Gastrocnemius medialis (tissue), 4 donors: ENCODE measurements at regions not wholly inside any gene's neighbourhood (a gene's known extent, or its start where the extent isn't known, plus 50 kb on each side); places are given as distances from the start of the nearest gene placed in this dataset.
A peak's percentile ranks its signal among the peaks of the same experiment; 100 is the strongest.

ENCODE experiments used
- POLR2A ChIP-seq, 2 donors: fragments of 450-650 bp; IDR thresholded peaks; one replicate each; pipeline ENCODE4 v1.6.1; 2017; ENCODE audit warnings: antibody characterized with exemption in 2 of 2, mild to moderate bottlenecking in 2 of 2, moderate library complexity in 2 of 2
- TF ChIP-seq, protein P1 (sequence below), 5 experiments: fragments of 450-650 bp in 3 of 5; fragments of 200-600 bp in 2 of 5; sonication (generic) in 2 of 5; IDR thresholded peaks in 4 of 5; conservative IDR thresholded peaks in 1 of 5; 1 replicate in 4 of 5; 2 replicates in 1 of 5; pipeline ENCODE4 v1.5.1; 2016 to 2019; ENCODE audit warnings: antibody characterized with exemption in 5 of 5, mild to moderate bottlenecking in 3 of 5, moderate library complexity in 3 of 5

DNA sequence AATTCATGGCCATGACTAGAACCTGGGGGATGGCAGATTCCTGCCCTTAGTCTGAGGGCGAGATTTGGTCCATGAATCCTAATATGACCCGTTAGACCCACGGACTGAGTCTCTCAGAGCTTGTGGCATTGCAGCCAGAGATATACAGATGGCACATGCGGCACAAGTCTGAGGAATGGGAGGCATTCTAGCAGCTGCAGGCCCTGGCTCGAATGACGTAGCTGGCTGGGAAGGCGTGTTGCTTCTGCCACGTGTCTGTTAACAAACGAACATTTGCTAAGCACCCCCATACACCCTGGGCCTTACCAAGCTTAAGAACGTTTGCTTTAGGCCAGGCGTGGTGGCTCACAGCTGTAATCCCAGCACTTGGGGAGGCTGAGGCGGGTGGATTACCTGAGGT lies 68.0 kb downstream of the CD164 start:
- TF ChIP-seq, protein P1, sequence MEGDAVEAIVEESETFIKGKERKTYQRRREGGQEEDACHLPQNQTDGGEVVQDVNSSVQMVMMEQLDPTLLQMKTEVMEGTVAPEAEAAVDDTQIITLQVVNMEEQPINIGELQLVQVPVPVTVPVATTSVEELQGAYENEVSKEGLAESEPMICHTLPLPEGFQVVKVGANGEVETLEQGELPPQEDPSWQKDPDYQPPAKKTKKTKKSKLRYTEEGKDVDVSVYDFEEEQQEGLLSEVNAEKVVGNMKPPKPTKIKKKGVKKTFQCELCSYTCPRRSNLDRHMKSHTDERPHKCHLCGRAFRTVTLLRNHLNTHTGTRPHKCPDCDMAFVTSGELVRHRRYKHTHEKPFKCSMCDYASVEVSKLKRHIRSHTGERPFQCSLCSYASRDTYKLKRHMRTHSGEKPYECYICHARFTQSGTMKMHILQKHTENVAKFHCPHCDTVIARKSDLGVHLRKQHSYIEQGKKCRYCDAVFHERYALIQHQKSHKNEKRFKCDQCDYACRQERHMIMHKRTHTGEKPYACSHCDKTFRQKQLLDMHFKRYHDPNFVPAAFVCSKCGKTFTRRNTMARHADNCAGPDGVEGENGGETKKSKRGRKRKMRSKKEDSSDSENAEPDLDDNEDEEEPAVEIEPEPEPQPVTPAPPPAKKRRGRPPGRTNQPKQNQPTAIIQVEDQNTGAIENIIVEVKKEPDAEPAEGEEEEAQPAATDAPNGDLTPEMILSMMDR (IDR thresholded peaks at IDR 0.05 in 4 of 5, conservative IDR thresholded peaks at IDR 0.05 in 1 of 5): no peak
- TF ChIP-seq POLR2A (IDR thresholded peaks at IDR 0.05): peak in 1 of 2 donors; percentile 14
